Activated B cell treated with CpG ODN at 0.5 μM for 24 hours (primary cell): ENCODE measurements at regions not wholly inside any gene's neighbourhood (a gene's known extent, or its start where the extent isn't known, plus 50 kb on each side); places are given as distances from the start of the nearest gene placed in this dataset.

ENCODE experiments used
- ATAC-seq: fragments of 200-7000 bp; cut with Tn5 transposase; one replicate; pipeline ENCODE4 v1.10.0; 2021; ENCODE audit warnings: low read depth, mild to moderate bottlenecking, moderate library complexity
- CTCF ChIA-PET: fragments of 350-600 bp; sonication (Branson Sonifier 250); formaldehyde crosslinking; loops from one replicate; lab custom pipeline; 2021; ENCODE audit warnings: antibody characterized with exemption; lab: Charles Lee
- POLR2A ChIA-PET: fragments of 350-600 bp; sonication (Branson Sonifier 250); formaldehyde crosslinking; loops from one replicate; lab custom pipeline; 2021; ENCODE audit warnings: antibody characterized with exemption; lab: Charles Lee
- DNase-seq: peaks from one replicate; pipeline ENCODE4 v3.0.0; 2022
- H3K27ac Mint-ChIP-seq: one replicate; pipeline ENCODE4 v1.8.0; 2020; ENCODE audit warnings: mixed read lengths
- H3K27me3 Mint-ChIP-seq: one replicate; pipeline ENCODE4 v1.8.0; 2021; ENCODE audit warnings: mixed read lengths
- H3K36me3 Mint-ChIP-seq: one replicate; pipeline ENCODE4 v1.8.0; 2021; ENCODE audit warnings: low read depth, mixed read lengths
- H3K4me1 Mint-ChIP-seq: one replicate; pipeline ENCODE4 v1.8.0; 2021; ENCODE audit warnings: mixed read lengths
- H3K4me3 Mint-ChIP-seq: one replicate; pipeline ENCODE4 v1.8.0; 2020; ENCODE audit warnings: mild to moderate bottlenecking, mixed read lengths
- H3K9me3 Mint-ChIP-seq: one replicate; pipeline ENCODE4 v1.8.0; 2020; ENCODE audit warnings: mixed read lengths
- CTCF ChIP-seq: fragments of 200-600 bp; IDR thresholded peaks from one replicate; pipeline ENCODE4 v1.8.0; 2022; ENCODE audit warnings: antibody characterized with exemption, mild to moderate bottlenecking
- intact Hi-C: fragments of 100-400 bp; cut with micrococcal nuclease; formaldehyde crosslinking; loops from one replicate; pipeline ENCODE4 v1.15.1; 2024

GRCh38 chr6:157727629-157728182 lies 95.3 kb upstream of the SNX9 start:
- Mint-ChIP-seq H3K9me3 (peaks cover 15% of the 10 kb centered on the region), H3K27me3 (no peaks in the 10 kb centered on the region), H3K27ac (no peak overlapping the region), H3K4me3 (no peak overlapping the region), H3K4me1 (no peaks in the 10 kb centered on the region), H3K36me3 (no peaks in the 10 kb centered on the region)
- CTCF ChIA-PET, result no interaction called here
- POLR2A ChIA-PET, result no interaction called here
- ATAC-seq (no peak), DNase-seq (no peak)
- intact Hi-C loops, result no loop called here
- TF ChIP-seq CTCF, result no peak

DNA sequence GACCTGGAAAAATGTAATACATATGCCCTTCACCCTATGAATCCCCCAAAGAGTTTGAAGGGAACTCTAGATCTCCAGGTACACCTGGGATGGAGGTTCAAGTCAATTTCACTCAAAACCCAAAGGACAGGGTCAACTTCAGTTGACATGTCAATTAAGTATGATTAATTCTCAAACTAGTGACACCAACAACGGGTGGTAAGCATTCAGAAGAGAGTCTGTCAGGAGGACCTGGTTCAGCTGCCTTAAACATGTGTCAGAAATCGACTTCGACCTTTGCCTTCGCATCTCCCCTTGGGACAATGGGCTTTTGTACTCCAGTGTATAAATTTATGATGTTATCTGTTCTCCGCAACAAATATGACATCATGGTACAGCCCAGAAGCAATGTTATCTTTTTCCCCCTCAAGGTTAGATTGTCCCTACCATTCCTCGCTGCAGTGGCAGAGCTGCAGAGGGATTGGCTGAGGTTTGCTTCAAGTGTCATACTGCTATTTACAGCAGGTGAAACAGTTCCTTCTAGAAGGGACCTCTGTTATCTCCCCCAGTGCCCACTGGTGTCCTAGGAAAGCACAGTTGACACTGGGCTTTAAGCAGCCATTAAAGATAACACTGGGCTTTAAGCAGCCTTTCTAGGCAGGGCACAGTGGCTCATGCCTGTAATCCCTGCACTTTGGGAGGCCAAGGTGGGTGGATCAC lies 94.7 kb upstream of the SNX9 start:
- intact Hi-C loops, result no loop called here
- Mint-ChIP-seq H3K9me3 (peaks cover 15% of the 10 kb centered on the region), H3K4me1 (no peaks in the 10 kb centered on the region), H3K36me3 (no peaks in the 10 kb centered on the region), H3K27me3 (no peaks in the 10 kb centered on the region), H3K4me3 (no peak overlapping the region), H3K27ac (no peak overlapping the region)
- no peak for TF ChIP-seq CTCF
- ChIA-PET CTCF (no interaction called here), POLR2A (no interaction called here)
- DNase-seq (no peak), ATAC-seq (no peak)

DNA sequence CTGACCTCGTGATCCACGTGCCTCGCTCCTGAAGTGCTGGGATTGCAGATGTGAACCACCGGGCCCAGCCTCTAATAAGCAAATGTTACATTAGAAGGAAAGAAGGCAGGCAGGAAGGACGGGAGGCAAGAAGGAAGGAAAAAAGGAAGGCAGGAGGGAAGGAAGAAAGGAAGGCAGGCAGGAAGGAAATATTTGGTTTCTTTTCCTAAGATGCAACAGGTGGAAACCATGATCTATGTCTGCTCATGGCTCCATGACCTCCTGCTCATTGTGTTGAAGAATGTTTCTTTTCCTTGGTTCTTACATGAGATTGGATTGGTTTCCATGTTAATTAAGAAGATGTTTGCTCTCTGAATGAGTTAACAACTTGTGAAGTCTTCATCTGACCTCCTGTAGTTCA lies 91.8 kb upstream of the SNX9 start:
- TF ChIP-seq CTCF, result no peak
- POLR2A ChIA-PET, result no interaction called here
- H3K27ac Mint-ChIP-seq, result no peak overlapping the region
- H3K36me3 Mint-ChIP-seq, result no peaks in the 10 kb centered on the region
- DNase-seq (no peak), ATAC-seq (no peak)
- intact Hi-C loops, result no loop called here
- H3K4me3 Mint-ChIP-seq, result no peak overlapping the region
- no peaks in the 10 kb centered on the region for H3K4me1 Mint-ChIP-seq
- peaks cover under 1% of the 10 kb centered on the region for H3K9me3 Mint-ChIP-seq
- CTCF ChIA-PET, result no interaction called here
- no peaks in the 10 kb centered on the region for H3K27me3 Mint-ChIP-seq

- H3K27ac Mint-ChIP-seq, result no peak overlapping the region
These were observed 91.0 kb upstream of the SNX9 start for GRCh38 chr6:157732007-157732406.

More at GRCh38 chr6:157732007-157732406, 91.0 kb upstream of the SNX9 start:
- ChIA-PET CTCF (no interaction called here), POLR2A (no interaction called here)
- Mint-ChIP-seq H3K36me3 (no peaks in the 10 kb centered on the region), H3K27me3 (no peaks in the 10 kb centered on the region), H3K4me3 (no peak overlapping the region), H3K9me3 (no peaks in the 10 kb centered on the region), H3K4me1 (no peaks in the 10 kb centered on the region)
- TF ChIP-seq CTCF, result no peak
- intact Hi-C loops, result no loop called here
- no peak for DNase-seq
- no peak for ATAC-seq
